ENCODE measurements at regions not wholly inside any gene's neighbourhood (a gene's known extent, or its start where the extent isn't known, plus 50 kb on each side); places are given as distances from the start of the nearest gene placed in this dataset.

GRCh38 chr13:72567566-72567965, 159.9 kb downstream of the MZT1 start:
- no peak for DNase-seq (ENCODE audit: low spot score)
- in situ Hi-C loops (cut with MboI; ENCODE audit: low pct_unique_long_range_greater_than_20kb, low sequenced_read_pairs, unreplicated experiment), result no loop called here
- TF ChIP-seq CTCF (IDR thresholded peaks at IDR 0.05; ENCODE audit: extremely low read depth, insufficient read depth, missing control alignments), result no peak

GRCh38 chr13:72566526-72566925, 160.9 kb downstream of the MZT1 start:
- in situ Hi-C loops (cut with MboI; ENCODE audit: low pct_unique_long_range_greater_than_20kb, low sequenced_read_pairs, unreplicated experiment), result no loop called here
- DNase-seq (ENCODE audit: low spot score), result no peak
- no peak for TF ChIP-seq CTCF (IDR thresholded peaks at IDR 0.05; ENCODE audit: extremely low read depth, insufficient read depth, missing control alignments)

GRCh38 chr13:72565893-72566292, 161.5 kb downstream of the MZT1 start:
- in situ Hi-C loops (cut with MboI; ENCODE audit: low pct_unique_long_range_greater_than_20kb, low sequenced_read_pairs, unreplicated experiment), result no loop called here
- no peak for DNase-seq (ENCODE audit: low spot score)
- TF ChIP-seq CTCF (IDR thresholded peaks at IDR 0.05; ENCODE audit: extremely low read depth, insufficient read depth, missing control alignments), result peak; percentile 53

GRCh38 chr13:72562686-72563085, 164.7 kb downstream of the MZT1 start:
- no peak for TF ChIP-seq CTCF (IDR thresholded peaks at IDR 0.05; ENCODE audit: extremely low read depth, insufficient read depth, missing control alignments)
- DNase-seq (ENCODE audit: low spot score), result no peak
- in situ Hi-C loops (cut with MboI; ENCODE audit: low pct_unique_long_range_greater_than_20kb, low sequenced_read_pairs, unreplicated experiment), result no loop called here

- DNase-seq (ENCODE audit: low spot score), result no peak
- in situ Hi-C loops (cut with MboI; ENCODE audit: low pct_unique_long_range_greater_than_20kb, low sequenced_read_pairs, unreplicated experiment), result no loop called here
- TF ChIP-seq CTCF (IDR thresholded peaks at IDR 0.05; ENCODE audit: extremely low read depth, insufficient read depth, missing control alignments), result no peak
Observed at GRCh38 chr13:72561791-72562190, 165.6 kb downstream of the MZT1 start.

GRCh38 chr13:72559716-72560115, 167.7 kb downstream of the MZT1 start:
- in situ Hi-C loops (cut with MboI; ENCODE audit: low pct_unique_long_range_greater_than_20kb, low sequenced_read_pairs, unreplicated experiment), result no loop called here
- TF ChIP-seq CTCF (IDR thresholded peaks at IDR 0.05; ENCODE audit: extremely low read depth, insufficient read depth, missing control alignments), result no peak
- no peak for DNase-seq (ENCODE audit: low spot score)

- in situ Hi-C loops (cut with MboI; ENCODE audit: low pct_unique_long_range_greater_than_20kb, low sequenced_read_pairs, unreplicated experiment), result no loop called here
- TF ChIP-seq CTCF (IDR thresholded peaks at IDR 0.05; ENCODE audit: extremely low read depth, insufficient read depth, missing control alignments), result no peak
- DNase-seq (ENCODE audit: low spot score), result no peak
Observed at GRCh38 chr13:72556945-72557344, 170.5 kb downstream of the MZT1 start.
